CD4-positive, CD25-positive, alpha-beta regulatory T cell (primary cell): ENCODE measurements at regions not wholly inside any gene's neighbourhood (a gene's known extent, or its start where the extent isn't known, plus 50 kb on each side); places are given as distances from the start of the nearest gene placed in this dataset.
"Not testable (repeated sequence)": the region's sequence is repeated elsewhere in the genome, so short reads cannot be mapped to it uniquely, and the experiment has no call there.

Source experiments
- ATAC-seq, 2 donors: fragments of 150-1000 bp; cut with Tn5 transposase; one replicate each; pipeline ENCODE4 v1.10.0; 2021; ENCODE audit warnings: low read depth in 2 of 2, moderate number of reproducible peaks in 2 of 2, moderate library complexity in 1 of 2
- DNase-seq, 3 donors: peaks; one replicate each; pipeline versions ENCODE4 v3.0.0 to v3.0.0-alpha.2; 2012 to 2022; ENCODE audit warnings: mixed read lengths in 1 of 3
- H3K27ac ChIP-seq: one replicate; pipeline ENCODE4 v1.7.0; 2013; ENCODE audit warnings: mild to moderate bottlenecking, low read length; ENCODE audit not compliant: insufficient read depth, poor library complexity, severe bottlenecking
- H3K27me3 ChIP-seq: one replicate; pipeline ENCODE4 v1.7.0; 2013; ENCODE audit warnings: low read length; ENCODE audit not compliant: control insufficient read depth, insufficient read depth
- H3K36me3 ChIP-seq: one replicate; pipeline ENCODE4 v1.7.0; 2013; ENCODE audit warnings: mild to moderate bottlenecking, low read length, moderate library complexity; ENCODE audit not compliant: control insufficient read depth, insufficient read depth
- H3K4me1 ChIP-seq: 2 replicates; pipeline ENCODE4 v1.7.0; 2013; ENCODE audit warnings: mild to moderate bottlenecking, low read length; ENCODE audit not compliant: insufficient read depth, control insufficient read depth, poor library complexity, severe bottlenecking
- H3K4me3 ChIP-seq: one replicate; pipeline ENCODE4 v1.7.0; 2013; ENCODE audit warnings: low read depth, mild to moderate bottlenecking, low read length, moderate library complexity
- H3K9me3 ChIP-seq, 2 experiments: 1 replicate in 1 of 2; 2 replicates in 1 of 2; pipeline ENCODE4 v1.7.0; 2013; ENCODE audit warnings: low read length in 2 of 2, mild to moderate bottlenecking in 1 of 2, moderate library complexity in 1 of 2; ENCODE audit not compliant: control insufficient read depth in 2 of 2
- H3K27ac Mint-ChIP-seq, 3 donors: one replicate each; pipeline ENCODE4 v1.8.0; 2020 to 2022; ENCODE audit warnings: mild to moderate bottlenecking in 3 of 3, mixed read lengths in 3 of 3, moderate library complexity in 2 of 3
- H3K27me3 Mint-ChIP-seq: one replicate; pipeline ENCODE4 v1.8.0; 2022; ENCODE audit warnings: mild to moderate bottlenecking, mixed read lengths
- H3K36me3 Mint-ChIP-seq: one replicate; pipeline ENCODE4 v1.8.0; 2020; ENCODE audit warnings: mixed read lengths
- H3K4me1 Mint-ChIP-seq, 4 donors: one replicate each; pipeline ENCODE4 v1.8.0; 2020 to 2022; ENCODE audit warnings: mixed read lengths in 4 of 4, mild to moderate bottlenecking in 1 of 4
- H3K4me3 Mint-ChIP-seq, 4 donors: one replicate each; pipeline ENCODE4 v1.8.0; 2020 to 2022; ENCODE audit warnings: mild to moderate bottlenecking in 4 of 4, mixed read lengths in 4 of 4, moderate library complexity in 3 of 4
- H3K9me3 Mint-ChIP-seq, 7 donors: one replicate each; pipeline ENCODE4 v1.8.0; 2020 to 2022; ENCODE audit warnings: mixed read lengths in 7 of 7, mild to moderate bottlenecking in 3 of 7, moderate library complexity in 2 of 7

DNA sequence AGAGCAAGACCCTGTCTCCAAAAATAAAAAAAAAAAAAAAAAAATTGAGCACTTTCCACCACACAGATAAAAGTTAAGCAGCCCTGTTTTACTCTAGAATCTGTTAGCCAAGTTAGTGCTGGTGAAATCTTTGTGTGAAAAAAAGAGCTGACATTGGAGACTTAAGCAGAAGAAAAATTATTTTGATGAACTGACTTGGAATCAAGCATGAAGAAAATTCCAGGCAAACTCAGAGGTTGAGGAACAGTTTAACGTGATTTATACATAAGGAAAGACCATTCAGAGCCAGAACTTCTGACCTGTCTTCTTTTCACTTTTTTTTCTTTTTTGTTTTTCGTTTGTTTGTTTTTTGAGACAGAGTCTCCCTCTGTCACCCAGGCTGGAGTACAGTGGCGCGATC lies 79.6 kb upstream of the RBPJ start:
- peaks cover 2% of the 10 kb centered on the region for H3K27me3 ChIP-seq
- Mint-ChIP-seq H3K4me1 (no peaks in the 10 kb centered on the region), H3K36me3 (no peaks in the 10 kb centered on the region), H3K9me3 (peaks cover 0 to 1% (median 0%) of the 10 kb centered on the region in 7 donors), H3K27ac (no peak overlapping the region), H3K4me3 (peak overlapping the region in 1 of 4 donors; percentile 61), H3K27me3 (peaks cover 13% of the 10 kb centered on the region)
- H3K9me3 ChIP-seq = no peaks in the 10 kb centered on the region
- H3K4me3 ChIP-seq = no peak overlapping the region
- no peaks in the 10 kb centered on the region for H3K36me3 ChIP-seq
- no peaks in the 10 kb centered on the region for H3K4me1 ChIP-seq
- H3K27ac ChIP-seq = no peak overlapping the region
- ATAC-seq (no peak), DNase-seq (no peak)

- DNase-seq (no peak), ATAC-seq (no peak)
- H3K4me3 Mint-ChIP-seq = no peak overlapping the region
- H3K9me3 ChIP-seq = no peaks in the 10 kb centered on the region
- H3K27ac ChIP-seq = no peak overlapping the region
- no peaks in the 10 kb centered on the region for H3K4me1 ChIP-seq
- H3K27me3 Mint-ChIP-seq = peaks cover 9% of the 10 kb centered on the region
- peaks cover 0 to 1% (median 0%) of the 10 kb centered on the region in 7 donors for H3K9me3 Mint-ChIP-seq
- H3K36me3 ChIP-seq = no peaks in the 10 kb centered on the region
- no peaks in the 10 kb centered on the region for H3K36me3 Mint-ChIP-seq
- no peaks in the 10 kb centered on the region for H3K27me3 ChIP-seq
- H3K4me1 Mint-ChIP-seq = no peaks in the 10 kb centered on the region
- no peak overlapping the region for H3K27ac Mint-ChIP-seq
- no peak overlapping the region for H3K4me3 ChIP-seq
These were observed 78.4 kb upstream of the RBPJ start for GRCh38 chr4:26242451-26242850.

- not testable (repeated sequence) for H3K4me1 ChIP-seq, H3K27ac Mint-ChIP-seq, H3K4me3 Mint-ChIP-seq, H3K4me3 ChIP-seq, H3K4me1 Mint-ChIP-seq, H3K36me3 ChIP-seq, DNase-seq, H3K9me3 Mint-ChIP-seq, H3K36me3 Mint-ChIP-seq, ATAC-seq, H3K27ac ChIP-seq, H3K27me3 ChIP-seq, H3K9me3 ChIP-seq
- H3K27me3 Mint-ChIP-seq = peaks cover 13% of the 10 kb centered on the region
These were observed 76.7 kb upstream of the RBPJ start for GRCh38 chr4:26244138-26244537.

- no peaks in the 10 kb centered on the region for H3K9me3 ChIP-seq
- H3K4me1 Mint-ChIP-seq = no peaks in the 10 kb centered on the region
These were observed 72.2 kb upstream of the RBPJ start for GRCh38 chr4:26248647-26249046.

DNA sequence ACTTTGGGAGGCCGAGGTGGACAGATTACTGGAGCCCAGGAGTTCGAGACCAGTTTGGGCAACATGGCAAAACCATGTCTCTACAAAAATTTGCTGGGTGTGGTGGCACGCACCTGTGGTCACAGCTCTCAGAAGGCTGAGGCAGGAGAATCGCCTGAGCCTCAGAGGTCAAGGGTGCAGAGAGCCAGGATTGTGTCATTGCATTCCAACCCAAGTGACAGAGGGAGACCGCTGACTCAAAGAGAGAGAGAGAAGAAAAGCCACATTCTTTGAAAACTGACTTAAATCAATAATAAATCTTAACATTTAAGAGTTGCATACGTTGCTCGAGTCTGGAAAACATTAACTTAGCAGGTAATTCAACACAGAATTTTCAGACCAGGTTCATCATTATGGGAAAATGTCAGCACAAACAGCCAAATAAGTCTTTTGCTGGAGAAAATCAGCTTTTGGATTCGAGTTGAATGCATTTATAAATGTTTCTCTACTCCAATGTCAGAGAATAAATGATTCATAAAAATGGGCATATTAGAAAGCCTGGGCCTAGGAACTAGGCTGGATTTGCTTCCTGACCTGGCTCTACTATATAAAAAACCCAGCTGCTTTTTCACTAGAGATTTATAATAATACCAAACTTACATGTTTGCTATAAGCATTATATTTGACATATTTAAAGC lies 68.3 kb upstream of the RBPJ start:
- ATAC-seq = no peak
- Mint-ChIP-seq H3K36me3 (no peaks in the 10 kb centered on the region), H3K27ac (no peak overlapping the region), H3K4me1 (no peaks in the 10 kb centered on the region), H3K27me3 (peaks cover 9% of the 10 kb centered on the region), H3K4me3 (no peak overlapping the region), H3K9me3 (no peaks in the 10 kb centered on the region)
- Histone ChIP-seq H3K4me3 (no peak overlapping the region), H3K27me3 (no peaks in the 10 kb centered on the region), H3K4me1 (no peaks in the 10 kb centered on the region), H3K9me3 (no peaks in the 10 kb centered on the region), H3K27ac (no peak overlapping the region), H3K36me3 (no peaks in the 10 kb centered on the region)
- DNase-seq = peak in 1 of 3 donors; percentile 6

More at GRCh38 chr4:26248647-26249046, 72.2 kb upstream of the RBPJ start:
- H3K27ac ChIP-seq = no peak overlapping the region
- Mint-ChIP-seq H3K27ac (no peak overlapping the region), H3K36me3 (no peaks in the 10 kb centered on the region), H3K27me3 (peaks cover 14% of the 10 kb centered on the region), H3K9me3 (peaks cover 0 to 1% (median 0%) of the 10 kb centered on the region in 7 donors), H3K4me3 (no peak overlapping the region)
- H3K4me3 ChIP-seq = no peak overlapping the region
- DNase-seq (no peak), ATAC-seq (no peak)
- no peaks in the 10 kb centered on the region for H3K4me1 ChIP-seq
- no peaks in the 10 kb centered on the region for H3K27me3 ChIP-seq
- no peaks in the 10 kb centered on the region for H3K36me3 ChIP-seq

DNA sequence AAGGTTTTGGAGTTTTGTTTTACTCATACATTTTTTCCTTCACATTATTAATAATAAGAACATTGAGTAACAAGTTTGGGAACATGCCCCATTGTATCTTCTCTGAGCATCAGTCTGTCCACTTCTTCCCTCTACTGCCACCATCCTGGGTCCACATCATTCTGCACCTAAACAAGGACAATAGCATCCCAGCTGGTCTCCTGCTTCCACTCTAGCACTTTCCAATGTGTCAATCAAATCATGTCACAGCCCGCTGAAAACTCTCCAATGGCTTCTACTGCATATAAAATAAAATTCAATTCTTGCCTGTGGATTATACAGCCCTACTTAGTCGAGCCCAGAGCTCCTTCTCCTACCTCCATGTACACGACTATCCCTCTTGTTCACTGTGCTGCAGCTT lies 66.8 kb upstream of the RBPJ start:
- no peak overlapping the region for H3K27ac Mint-ChIP-seq
- peaks cover 0 to 1% (median 0%) of the 10 kb centered on the region in 7 donors for H3K9me3 Mint-ChIP-seq
- no peaks in the 10 kb centered on the region for H3K36me3 Mint-ChIP-seq
- no peaks in the 10 kb centered on the region for H3K4me1 Mint-ChIP-seq
- Histone ChIP-seq H3K27me3 (no peaks in the 10 kb centered on the region), H3K27ac (no peak overlapping the region), H3K4me3 (no peak overlapping the region), H3K36me3 (no peaks in the 10 kb centered on the region), H3K4me1 (no peaks in the 10 kb centered on the region), H3K9me3 (no peaks in the 10 kb centered on the region)
- no peak for DNase-seq
- ATAC-seq = no peak
- no peak overlapping the region for H3K4me3 Mint-ChIP-seq
- peaks cover 6% of the 10 kb centered on the region for H3K27me3 Mint-ChIP-seq

DNA sequence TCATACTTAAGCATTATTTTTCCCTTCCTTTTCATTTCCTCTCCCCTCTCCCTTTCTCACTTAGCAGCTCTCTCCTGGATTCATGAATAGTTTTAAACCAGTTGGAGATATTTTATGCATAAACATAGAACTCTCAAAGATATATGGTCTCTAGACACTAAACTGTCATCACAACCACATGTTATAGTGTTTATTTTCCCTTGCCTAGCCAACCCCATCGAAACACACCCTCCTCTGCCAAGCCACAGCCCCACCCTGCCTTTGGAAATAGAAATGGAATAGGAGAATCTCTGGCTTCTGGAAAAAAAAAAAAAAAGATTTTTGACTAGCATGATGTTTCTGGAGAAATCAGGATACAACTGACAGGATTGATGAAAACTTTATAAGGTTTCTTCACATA lies 64.8 kb upstream of the RBPJ start:
- Mint-ChIP-seq H3K27ac (no peak overlapping the region), H3K4me1 (peaks cover 0 to 2% (median 0%) of the 10 kb centered on the region in 4 donors), H3K36me3 (no peaks in the 10 kb centered on the region), H3K9me3 (peaks cover 0 to 2% (median 0%) of the 10 kb centered on the region in 7 donors), H3K4me3 (no peak overlapping the region), H3K27me3 (no peaks in the 10 kb centered on the region)
- H3K36me3 ChIP-seq = no peaks in the 10 kb centered on the region
- no peaks in the 10 kb centered on the region for H3K4me1 ChIP-seq
- no peak overlapping the region for H3K27ac ChIP-seq
- ATAC-seq (no peak), DNase-seq (no peak)
- H3K4me3 ChIP-seq = no peak overlapping the region
- no peaks in the 10 kb centered on the region for H3K9me3 ChIP-seq
- no peaks in the 10 kb centered on the region for H3K27me3 ChIP-seq

DNA sequence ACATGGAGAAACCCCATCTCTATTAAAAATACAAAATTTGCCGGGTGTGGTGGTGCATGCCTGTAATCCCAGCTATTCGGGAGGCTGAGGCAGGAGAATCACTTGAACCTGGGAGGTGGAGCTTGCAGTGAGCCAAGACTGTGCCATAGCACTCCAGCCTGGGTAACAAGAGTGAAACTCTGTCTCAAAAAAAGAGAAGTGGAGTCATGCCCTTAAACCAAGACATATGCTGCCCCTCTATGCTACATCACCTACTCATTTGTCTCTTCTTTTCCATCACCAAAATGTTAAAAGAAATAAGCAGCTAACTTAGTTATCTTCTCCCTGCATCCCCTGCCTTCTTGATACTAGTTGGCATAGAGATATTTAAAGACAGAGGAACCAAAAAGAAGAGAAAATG lies 63.4 kb upstream of the RBPJ start:
- not testable (repeated sequence) for H3K4me1 ChIP-seq, H3K4me3 Mint-ChIP-seq, DNase-seq, H3K27ac ChIP-seq, H3K27ac Mint-ChIP-seq, H3K4me1 Mint-ChIP-seq, H3K27me3 ChIP-seq, ATAC-seq, H3K9me3 ChIP-seq, H3K36me3 Mint-ChIP-seq, H3K4me3 ChIP-seq, H3K9me3 Mint-ChIP-seq, H3K36me3 ChIP-seq, H3K27me3 Mint-ChIP-seq
